ENCODE measurements at regions not wholly inside any gene's neighbourhood (a gene's known extent, or its start where the extent isn't known, plus 50 kb on each side); places are given as distances from the start of the nearest gene placed in this dataset.

DNA sequence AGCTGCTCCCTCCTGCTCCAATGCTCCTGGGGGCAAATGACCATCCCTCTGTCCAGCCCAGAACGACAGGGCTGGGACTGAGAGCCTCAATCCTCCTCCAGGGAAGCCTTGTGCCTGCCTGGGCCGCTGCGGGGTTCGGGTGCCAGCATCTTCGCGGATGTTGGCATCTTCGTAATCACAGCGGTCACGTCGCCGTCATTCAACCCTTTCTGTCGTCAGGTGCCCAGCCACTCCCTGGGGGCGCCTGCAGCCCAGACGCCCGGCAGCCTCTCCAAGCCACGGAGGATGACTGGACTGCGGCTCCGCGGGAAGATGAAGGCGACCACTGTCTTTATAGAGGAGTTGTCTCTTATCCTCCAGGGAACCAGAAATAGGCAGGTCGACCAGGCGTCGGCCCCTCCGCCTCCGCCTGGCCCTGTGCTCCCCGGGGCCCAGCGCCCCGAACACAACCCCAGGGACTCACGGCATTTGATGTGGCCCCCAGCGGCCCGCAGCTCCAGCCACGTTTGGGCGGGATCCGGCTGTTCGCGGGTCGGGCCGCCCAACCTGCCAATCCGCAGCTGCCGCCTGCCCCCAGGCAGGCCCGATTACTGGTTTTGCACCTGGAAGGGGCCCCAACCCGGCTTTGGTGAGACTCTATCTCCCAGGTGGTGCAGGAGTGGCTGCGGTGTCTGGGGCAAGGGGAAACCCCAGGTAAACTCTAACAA is 113.9 kb downstream of the THNSL2 start:
- no peak for DNase-seq (ENCODE audit: low read depth)

DNA sequence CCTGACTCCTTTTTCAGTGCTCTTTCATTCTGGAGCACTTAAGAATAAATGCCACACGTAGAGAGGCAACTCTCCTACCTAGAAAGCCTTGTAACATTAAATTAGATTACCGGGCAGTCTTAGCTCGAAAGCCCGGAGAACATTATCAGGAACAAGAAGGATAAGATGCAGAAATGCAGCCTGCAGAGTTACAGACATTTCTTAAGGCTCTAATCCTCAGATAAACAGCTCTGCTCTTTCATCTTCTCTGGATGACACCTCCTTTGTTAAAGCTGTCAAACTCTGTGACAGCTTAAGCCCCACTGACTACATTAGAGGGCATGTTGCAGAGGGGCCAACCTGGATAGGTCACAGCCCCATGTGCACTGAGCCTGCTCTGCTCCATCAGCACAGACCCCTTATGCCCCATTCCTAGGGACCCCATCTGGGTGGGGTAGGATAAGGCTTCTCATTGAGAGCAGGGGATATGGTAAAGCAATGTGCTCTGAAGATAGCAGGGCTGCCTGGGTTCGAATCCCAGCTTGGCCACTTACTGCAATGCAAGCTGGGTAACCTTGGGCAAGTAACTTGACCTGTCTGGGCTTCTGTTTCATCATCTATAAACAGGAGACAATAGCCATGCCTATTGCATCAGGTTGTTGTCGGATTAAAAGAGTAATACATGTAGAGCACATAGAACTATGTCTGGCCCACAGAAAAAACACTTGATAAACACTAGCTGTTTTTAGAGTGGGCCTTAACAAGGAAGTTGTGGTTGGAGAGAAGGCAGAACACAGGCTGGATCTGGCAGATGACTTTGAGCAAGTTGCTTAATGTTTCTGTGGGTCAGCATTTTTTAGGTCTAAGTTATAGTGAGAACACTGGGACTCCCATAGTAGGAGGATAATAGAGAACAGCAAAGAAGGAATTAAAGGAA is 111.4 kb downstream of the THNSL2 start:
- DNase-seq (ENCODE audit: low read depth) = peak; percentile 18

DNA sequence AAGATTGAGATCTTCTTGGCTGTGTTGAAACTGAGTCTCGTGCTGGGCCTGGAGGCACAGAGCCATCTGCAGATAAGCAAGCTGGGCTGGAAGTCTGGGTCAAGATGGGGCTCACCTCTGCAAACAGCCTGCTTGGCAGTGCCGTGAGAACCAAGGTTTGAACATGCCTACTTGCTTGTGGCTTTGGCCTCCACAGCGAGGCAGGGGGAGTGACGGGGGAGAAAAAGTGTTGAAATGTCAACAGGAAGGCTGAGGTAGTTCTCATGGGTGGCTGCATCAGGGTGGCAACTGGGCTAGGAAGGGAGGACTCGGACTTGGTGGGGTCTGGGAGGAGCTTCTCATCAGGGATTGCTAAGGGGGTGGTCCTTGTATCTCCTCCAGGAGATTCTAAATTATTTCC is 99.7 kb downstream of the THNSL2 start:
- DNase-seq (ENCODE audit: low read depth) = no peak

DNA sequence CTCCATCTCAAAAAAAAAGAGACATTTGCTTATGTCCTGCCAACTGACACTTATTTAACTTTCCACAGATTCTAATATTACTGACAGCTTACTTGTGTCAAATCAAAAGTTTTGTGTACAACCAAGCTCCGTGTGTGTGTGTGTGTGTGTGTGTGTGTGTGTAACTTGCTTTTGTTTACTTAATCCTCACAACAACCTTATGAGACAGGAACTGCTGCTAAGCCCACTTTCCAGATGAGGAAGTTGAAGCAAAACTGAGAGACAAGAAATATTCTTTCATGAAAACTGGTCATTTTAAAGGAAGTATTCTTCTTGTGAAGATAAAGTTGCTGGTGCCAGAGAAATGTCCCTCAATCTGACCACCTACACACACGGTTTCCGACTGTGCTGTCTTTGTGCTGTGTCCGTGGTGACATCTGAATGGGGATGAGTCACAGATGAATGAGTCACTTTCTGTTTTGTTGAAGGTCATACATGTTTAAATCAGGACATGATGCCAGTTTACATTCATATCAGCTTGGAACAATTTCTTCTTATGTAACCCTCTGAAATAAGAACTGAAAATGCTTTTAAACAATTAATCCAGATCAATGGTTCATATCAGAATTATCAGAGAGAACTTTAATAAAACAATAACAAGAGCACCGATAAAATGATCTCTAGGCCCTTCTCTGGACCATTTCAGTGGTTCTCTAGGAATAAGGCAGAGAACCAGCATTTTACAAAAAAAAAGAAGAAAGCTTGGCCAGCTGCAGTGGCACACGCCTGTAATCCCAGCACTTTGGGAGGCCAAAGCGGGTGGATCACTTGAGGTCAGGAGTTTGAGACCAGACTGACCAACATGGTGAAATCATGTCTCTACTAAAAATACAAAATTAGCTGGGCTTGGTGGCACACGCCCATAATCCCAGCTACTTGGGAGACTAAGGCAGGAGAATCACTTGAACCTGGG is 95.5 kb downstream of the THNSL2 start:
- DNase-seq (ENCODE audit: low read depth) = no peak

DNA sequence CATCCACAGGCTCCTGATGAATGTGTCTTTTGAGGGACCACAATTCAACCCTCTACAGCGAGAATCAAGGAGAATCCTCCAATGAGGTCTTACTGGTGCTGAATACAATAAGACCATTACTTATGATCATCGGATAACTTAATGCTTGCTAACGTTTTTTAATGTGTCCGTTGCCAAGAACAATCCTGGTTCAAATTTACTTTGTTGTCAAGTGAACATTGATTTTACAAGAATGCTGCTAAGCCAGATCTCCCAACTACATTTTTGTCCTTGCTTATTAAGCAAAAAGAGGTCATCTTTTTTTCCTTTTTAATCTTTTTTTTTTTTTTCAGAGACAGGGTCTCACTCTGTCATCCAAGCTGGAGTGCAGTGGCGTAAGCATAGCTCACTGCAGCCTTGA is 93.7 kb downstream of the THNSL2 start:
- DNase-seq (ENCODE audit: low read depth) = no peak

DNA sequence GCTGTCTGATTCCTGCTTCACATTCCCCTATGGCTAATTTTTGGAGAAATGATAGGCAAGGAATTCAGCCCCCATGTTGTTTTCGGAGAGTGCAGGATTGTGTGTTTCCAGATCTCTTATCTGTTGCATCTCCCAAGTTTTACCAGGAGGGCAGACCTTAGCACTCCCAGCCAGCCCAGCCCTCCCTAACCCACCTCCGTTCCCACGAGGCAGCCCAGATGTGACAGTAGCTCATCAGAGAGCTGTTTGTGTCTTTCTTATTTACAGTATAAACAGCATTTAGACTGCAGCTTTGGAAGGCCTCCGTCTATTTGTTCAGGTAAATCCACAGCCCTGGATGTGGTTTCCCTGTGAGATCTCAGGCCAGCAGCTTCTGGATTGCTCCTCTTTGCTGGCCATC is 91.6 kb downstream of the THNSL2 start:
- no peak for DNase-seq (ENCODE audit: low read depth)

DNA sequence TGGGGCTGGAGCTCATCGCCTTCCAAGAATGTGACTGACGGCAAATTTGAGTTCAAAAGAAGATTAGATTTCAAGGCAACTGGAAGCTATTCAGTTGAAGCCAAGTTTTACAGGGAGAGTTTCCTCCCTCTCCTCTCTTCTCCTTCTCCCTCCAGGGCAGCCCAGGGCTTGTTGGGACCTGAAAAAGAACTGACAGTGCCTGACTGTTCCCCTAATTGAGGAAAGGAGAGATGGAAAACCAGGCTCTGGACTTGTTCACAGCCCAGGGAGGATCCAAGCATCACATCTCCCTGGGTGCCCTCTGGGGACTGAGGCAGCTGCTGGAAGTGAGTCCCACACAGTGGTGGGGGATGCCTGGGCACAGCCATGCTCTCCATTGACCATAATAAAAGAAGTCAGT is 88.1 kb downstream of the THNSL2 start:
- DNase-seq (ENCODE audit: low read depth) = no peak

DNA sequence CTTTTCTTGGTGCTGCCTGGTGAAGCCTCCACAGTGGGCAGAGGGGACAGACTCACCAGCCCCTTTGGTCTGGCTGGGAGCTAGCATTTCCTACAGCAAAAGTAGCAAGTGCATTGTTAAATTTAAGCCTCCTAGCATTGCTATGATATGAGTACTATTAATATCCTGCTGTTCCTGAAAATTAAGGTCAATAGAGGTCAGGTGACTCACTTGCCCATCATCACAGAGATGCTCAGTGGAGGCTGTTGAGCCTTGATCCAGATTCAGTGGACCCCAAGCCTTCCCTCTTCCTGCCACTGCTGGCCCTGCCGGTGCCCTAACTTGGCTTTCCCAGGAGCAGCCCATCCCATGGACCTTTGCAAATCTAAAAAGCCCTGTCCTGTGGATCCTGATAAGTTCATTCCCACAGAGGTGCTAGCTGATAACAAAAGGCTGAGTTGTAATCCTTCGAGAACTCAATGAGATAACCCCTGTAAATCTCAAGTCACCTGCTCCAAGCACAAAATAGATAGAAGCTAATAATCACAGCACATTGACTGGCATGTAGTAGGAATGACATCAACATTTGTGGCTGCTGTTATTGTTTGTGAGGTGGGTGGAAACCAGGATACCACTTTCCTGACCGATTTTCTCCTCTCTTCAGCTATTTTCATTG is 84.4 kb downstream of the THNSL2 start:
- DNase-seq (ENCODE audit: low read depth) = no peak

DNA sequence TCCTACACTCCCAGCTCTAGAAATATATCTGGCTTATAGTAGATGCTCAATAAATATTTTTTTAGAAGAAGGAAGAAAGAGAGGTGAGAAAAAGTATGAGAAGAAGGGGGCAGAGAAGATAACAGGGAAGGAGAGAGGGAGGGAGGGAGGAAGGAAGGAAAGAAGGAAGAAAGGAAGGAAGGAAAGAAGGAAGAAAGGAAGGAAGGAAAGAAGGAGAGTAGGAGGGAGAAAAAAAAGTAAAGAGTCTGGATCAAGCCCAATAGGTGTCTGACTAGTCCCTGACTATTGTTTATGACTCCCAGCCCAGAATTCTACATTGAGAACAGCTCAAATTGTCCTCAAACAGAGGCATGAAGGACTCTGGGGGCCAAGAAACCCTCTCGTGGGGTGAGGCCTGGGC is 83.9 kb downstream of the THNSL2 start:
- DNase-seq (ENCODE audit: low read depth) = no peak

DNA sequence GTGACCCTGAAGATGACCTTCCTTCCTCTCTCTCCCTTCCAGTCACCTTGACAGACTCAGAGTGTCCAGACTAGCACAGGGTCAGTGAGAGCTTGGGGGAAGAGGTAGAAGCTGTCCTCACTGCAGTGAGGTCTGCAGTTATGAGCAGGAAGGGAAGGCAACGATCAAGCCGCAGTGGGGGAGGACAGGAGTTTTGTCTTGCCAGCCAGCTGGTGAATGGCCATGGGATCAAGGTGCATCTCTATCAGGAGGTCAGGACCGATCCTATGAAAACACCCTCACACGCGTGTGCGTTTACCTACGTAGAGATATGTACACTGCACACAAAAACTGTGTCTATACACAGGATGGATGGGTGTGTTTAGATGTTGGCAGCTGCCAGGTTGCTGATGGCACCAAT is 83.2 kb downstream of the THNSL2 start:
- DNase-seq (ENCODE audit: low read depth) = no peak

DNA sequence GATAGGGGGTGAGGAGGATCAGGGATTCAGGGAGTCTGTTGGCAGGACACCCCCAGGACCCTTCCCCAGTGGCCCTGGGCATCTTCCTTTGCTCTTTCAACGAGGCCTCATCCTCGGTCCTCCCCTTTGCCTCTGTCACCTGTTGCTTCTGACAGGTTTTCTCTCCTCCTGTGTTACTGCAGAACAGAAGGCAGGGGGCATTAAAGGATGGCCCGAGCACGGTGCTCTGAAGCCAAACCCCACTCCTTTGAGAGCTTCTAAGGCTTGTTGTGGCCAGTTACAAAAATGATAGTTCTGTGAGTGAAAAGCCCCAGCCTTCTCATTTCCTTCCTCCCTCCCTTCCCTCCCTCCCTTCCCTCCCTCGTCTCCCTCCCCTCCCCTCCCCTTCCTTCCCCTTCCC is 82.5 kb downstream of the THNSL2 start:
- no peak for DNase-seq (ENCODE audit: low read depth)

DNA sequence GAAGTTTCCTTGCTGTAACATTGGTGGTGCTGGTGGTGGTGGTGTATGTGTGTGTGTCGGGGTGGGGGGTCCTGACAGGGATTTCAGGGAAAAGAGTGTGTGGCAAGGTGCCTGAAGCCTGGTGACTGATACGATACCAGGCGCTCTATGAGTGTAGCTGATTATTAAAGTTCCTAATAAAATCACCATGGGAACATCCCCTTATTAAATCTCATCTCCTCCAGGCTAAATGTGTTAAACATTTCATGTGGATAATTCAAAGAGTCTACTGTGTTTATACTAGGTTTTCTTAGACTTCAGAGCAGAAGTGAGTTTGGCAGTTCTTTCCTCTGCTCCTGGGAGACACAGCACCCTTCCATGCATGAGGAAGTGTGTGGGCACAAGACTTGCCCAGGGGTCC is 82.0 kb downstream of the THNSL2 start:
- no peak for DNase-seq (ENCODE audit: low read depth)

DNA sequence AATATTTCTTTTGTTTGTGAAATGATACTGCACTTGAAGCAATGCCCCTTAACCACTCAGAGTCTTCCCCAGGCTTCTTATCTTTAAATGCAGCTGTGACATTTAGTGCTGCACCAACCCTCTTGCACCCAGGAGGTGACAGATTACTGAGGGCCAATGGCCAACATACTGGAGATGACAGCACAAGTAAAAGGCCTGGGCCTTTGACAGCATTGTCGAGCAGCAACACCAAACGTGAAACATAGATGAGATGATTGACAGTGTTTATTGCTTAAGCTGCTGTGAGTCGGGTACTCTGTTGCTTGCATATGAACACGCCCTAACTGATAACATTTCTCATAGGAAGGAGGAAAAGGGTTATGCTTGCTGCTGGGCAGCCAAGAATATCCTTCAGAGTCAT is 80.3 kb downstream of the THNSL2 start:
- peak; percentile 22 for DNase-seq (ENCODE audit: low read depth)

DNA sequence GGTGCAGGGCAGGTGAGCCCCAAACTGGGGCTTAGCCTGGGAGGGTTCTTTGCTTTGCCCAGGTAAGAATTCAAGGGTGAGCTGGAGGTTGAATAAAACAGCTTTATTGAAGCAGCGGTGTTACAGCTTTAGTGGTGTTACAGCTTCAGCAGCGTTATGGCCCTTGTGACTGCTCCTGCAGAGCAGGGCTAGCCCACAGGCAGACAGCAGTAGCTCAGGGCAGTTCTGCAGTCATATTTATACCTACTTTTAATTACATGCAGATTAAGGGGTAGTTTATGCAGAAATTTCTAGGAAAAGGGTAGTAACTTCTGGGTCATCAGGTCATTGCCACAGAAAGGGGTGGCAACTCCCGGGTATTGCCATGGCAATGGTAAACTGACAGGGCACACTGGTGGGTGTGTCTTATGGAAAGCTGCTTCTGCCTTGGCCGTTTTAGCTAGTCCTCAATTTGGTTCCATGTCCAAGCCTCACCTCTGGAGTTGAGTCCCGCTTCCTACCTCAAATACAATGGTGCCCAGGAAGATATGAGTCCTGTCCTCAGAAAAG is 78.2 kb downstream of the THNSL2 start:
- no peak for DNase-seq (ENCODE audit: low read depth)

DNA sequence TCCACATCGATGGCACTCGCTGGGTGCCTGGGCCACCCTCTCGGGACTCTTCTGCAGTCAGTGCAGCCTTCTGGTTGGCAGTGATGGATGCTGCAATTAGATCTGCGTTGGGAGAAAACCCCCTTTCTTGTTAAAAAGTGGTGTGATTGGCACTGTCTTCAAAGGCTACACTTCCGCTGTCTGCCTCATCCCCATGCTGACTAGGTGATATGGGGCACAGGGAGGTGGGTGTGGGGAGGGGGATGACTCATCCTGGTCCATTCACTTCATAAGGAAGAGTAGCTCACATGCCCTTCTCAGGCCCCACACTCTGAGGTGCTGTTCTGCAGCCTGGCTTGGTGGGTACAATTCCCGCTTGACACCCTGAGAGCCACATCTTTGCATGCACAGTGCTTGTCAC is 77.4 kb downstream of the THNSL2 start:
- DNase-seq (ENCODE audit: low read depth) = no peak

DNA sequence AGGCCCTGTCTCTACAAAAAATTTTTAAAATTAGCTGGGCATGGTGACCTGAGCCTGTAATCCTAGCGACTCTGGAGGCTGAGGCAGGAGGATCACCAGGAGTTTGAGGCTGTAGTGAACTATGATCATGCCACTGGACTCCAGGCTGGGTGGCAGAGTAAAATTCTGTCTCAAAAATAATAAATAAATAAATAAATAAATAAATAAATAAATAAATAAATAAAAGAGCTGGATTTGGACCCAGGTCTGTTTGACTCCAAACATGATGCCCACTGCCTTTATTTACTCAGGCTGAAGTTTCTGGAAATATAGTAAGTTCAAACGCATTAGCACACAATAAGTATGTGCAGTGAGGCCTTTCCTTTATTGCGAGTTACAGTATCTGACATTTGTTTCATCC is 75.0 kb downstream of the THNSL2 start:
- no peak for DNase-seq (ENCODE audit: low read depth)

DNA sequence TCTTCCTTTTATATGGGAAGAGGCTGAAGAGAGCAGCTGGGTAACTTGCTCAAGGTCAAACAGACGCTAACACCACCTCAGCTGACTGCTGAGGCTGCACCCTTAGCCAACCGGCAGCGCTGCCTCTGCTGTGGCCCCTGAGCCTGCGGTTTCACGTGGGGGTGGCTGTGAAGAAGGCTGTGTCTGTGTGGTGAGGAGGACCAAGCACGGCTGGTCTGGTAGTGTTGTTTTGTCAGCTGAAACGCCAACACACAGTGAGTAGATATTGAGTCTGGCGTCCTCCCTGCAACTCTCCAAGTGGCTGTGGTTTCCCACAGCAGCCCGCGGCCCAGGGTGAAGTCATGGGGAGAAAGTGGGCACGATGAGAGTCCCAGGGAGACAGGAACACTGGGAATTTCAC is 69.6 kb downstream of the THNSL2 start:
- DNase-seq (ENCODE audit: low read depth) = no peak

DNA sequence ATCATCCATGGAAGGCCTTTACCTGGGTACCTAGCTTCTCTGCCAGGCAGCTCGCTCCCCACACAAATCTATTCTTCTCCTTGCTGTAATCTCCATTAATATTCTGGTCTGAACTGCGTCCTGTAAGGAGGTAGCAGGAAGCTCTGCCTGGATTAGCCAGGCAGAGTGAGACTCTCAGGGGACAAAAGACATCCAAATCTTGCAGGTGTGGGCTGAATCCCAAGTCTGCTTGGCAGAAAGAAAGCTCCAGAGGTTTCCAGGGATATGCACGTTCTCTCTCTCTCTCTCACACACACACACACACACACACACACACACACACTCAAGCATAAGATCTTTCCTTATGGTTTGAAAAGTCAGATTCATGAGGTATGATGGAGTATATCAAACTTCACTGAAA is 66.5 kb downstream of the THNSL2 start:
- no peak for DNase-seq (ENCODE audit: low read depth)
